ENCODE measurements at regions not wholly inside any gene's neighbourhood (a gene's known extent, or its start where the extent isn't known, plus 50 kb on each side); places are given as distances from the start of the nearest gene placed in this dataset.

GRCh38 chr3:154758109-154758868 is 321.8 kb upstream of the MME start:
- no peaks in the 10 kb centered on the region for H3K36me3 ChIP-seq (ENCODE audit: insufficient read depth, low read length)
- H3K4me1 ChIP-seq (ENCODE audit: control insufficient read depth, insufficient read depth, low read length), result no peaks in the 10 kb centered on the region
- no peaks in the 10 kb centered on the region for H3K9me3 ChIP-seq (replicated peaks; ENCODE audit: low read length)
- H3K4me2 ChIP-seq (ENCODE audit: low read length), result no peak overlapping the region
- H3K9ac ChIP-seq (ENCODE audit: low read depth, low read length), result no peak overlapping the region
- H3K27me3 ChIP-seq (ENCODE audit: control insufficient read depth, insufficient read depth, low read length), result no peaks in the 10 kb centered on the region
- H3K4me3 ChIP-seq (ENCODE audit: low read length), result no peak overlapping the region

- no peak overlapping the region for H3K9ac ChIP-seq (ENCODE audit: low read depth, low read length)
- no peak overlapping the region for H3K4me3 ChIP-seq (ENCODE audit: low read length)
- H3K36me3 ChIP-seq (ENCODE audit: insufficient read depth, low read length), result no peaks in the 10 kb centered on the region
- no peaks in the 10 kb centered on the region for H3K27me3 ChIP-seq (ENCODE audit: control insufficient read depth, insufficient read depth, low read length)
- H3K4me1 ChIP-seq (ENCODE audit: control insufficient read depth, insufficient read depth, low read length), result no peaks in the 10 kb centered on the region
- no peak overlapping the region for H3K4me2 ChIP-seq (ENCODE audit: low read length)
- H3K9me3 ChIP-seq (replicated peaks; ENCODE audit: low read length), result no peaks in the 10 kb centered on the region
Observed at GRCh38 chr3:154753101-154753500, 323.1 kb upstream of the GPR149 start.

GRCh38 chr3:154749514-154749913 is 319.5 kb upstream of the GPR149 start:
- Histone ChIP-seq H3K4me3 (ENCODE audit: low read length) (no peak overlapping the region), H3K9ac (ENCODE audit: low read depth, low read length) (no peak overlapping the region), H3K9me3 (replicated peaks; ENCODE audit: low read length) (no peaks in the 10 kb centered on the region), H3K4me1 (ENCODE audit: control insufficient read depth, insufficient read depth, low read length) (no peaks in the 10 kb centered on the region), H3K4me2 (ENCODE audit: low read length) (no peak overlapping the region), H3K27me3 (ENCODE audit: control insufficient read depth, insufficient read depth, low read length) (no peaks in the 10 kb centered on the region), H3K36me3 (ENCODE audit: insufficient read depth, low read length) (no peaks in the 10 kb centered on the region)

- no peaks in the 10 kb centered on the region for H3K27me3 ChIP-seq (ENCODE audit: control insufficient read depth, insufficient read depth, low read length)
- H3K9ac ChIP-seq (ENCODE audit: low read depth, low read length), result no peak overlapping the region
- no peaks in the 10 kb centered on the region for H3K36me3 ChIP-seq (ENCODE audit: insufficient read depth, low read length)
- H3K9me3 ChIP-seq (replicated peaks; ENCODE audit: low read length), result no peaks in the 10 kb centered on the region
- H3K4me2 ChIP-seq (ENCODE audit: low read length), result no peak overlapping the region
- H3K4me3 ChIP-seq (ENCODE audit: low read length), result no peak overlapping the region
- H3K4me1 ChIP-seq (ENCODE audit: control insufficient read depth, insufficient read depth, low read length), result no peaks in the 10 kb centered on the region
Observed at GRCh38 chr3:154745929-154746328, 315.9 kb upstream of the GPR149 start.

DNA sequence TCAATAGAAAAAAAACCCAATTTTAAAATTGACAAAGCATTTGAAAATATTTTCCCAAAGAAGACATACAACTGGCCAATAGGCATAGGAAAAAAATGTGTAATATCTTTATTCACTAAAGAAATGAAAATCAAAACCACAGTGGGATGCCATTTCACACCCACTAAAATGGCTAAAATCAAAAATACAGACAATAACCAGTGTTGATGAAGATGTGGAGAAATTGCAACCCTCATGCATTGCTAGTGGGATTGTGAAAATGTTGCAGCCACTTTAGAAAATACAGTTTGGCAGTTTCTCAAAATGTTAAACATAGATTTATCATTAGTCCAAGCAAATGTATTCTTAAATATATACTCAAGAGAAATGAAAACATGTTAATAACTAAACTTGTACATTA is 315.1 kb upstream of the GPR149 start:
- Histone ChIP-seq H3K9ac (ENCODE audit: low read depth, low read length) (no peak overlapping the region), H3K27me3 (ENCODE audit: control insufficient read depth, insufficient read depth, low read length) (no peaks in the 10 kb centered on the region), H3K9me3 (replicated peaks; ENCODE audit: low read length) (no peaks in the 10 kb centered on the region), H3K4me3 (ENCODE audit: low read length) (no peak overlapping the region), H3K36me3 (ENCODE audit: insufficient read depth, low read length) (no peaks in the 10 kb centered on the region), H3K4me1 (ENCODE audit: control insufficient read depth, insufficient read depth, low read length) (no peaks in the 10 kb centered on the region), H3K4me2 (ENCODE audit: low read length) (no peak overlapping the region)

DNA sequence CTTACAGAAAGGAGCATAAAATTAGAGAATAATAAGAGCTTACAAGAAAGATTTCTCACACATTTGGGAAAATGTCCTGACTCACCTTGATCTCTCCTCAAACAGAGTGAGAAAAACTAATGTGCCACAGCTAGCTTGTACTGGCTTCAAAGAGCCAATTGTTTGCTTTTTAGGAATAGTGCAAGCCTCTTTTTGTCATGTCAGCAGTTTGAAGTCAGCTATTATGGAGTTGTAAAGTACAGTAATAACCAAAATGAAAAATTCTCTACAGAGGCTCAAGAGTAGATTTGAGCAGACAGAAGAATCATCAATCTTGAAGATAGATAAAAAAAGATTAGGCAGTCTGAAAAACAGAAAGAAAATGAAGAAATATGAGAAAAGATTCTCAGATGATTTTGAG is 313.4 kb upstream of the GPR149 start:
- Histone ChIP-seq H3K9me3 (replicated peaks; ENCODE audit: low read length) (no peaks in the 10 kb centered on the region), H3K4me2 (ENCODE audit: low read length) (no peak overlapping the region), H3K36me3 (ENCODE audit: insufficient read depth, low read length) (no peaks in the 10 kb centered on the region), H3K4me3 (ENCODE audit: low read length) (no peak overlapping the region), H3K27me3 (ENCODE audit: control insufficient read depth, insufficient read depth, low read length) (no peaks in the 10 kb centered on the region), H3K9ac (ENCODE audit: low read depth, low read length) (no peak overlapping the region), H3K4me1 (ENCODE audit: control insufficient read depth, insufficient read depth, low read length) (no peaks in the 10 kb centered on the region)

GRCh38 chr3:154734468-154734867 is 304.5 kb upstream of the GPR149 start:
- H3K4me1 ChIP-seq (ENCODE audit: control insufficient read depth, insufficient read depth, low read length), result peaks cover 6% of the 10 kb centered on the region
- no peaks in the 10 kb centered on the region for H3K9me3 ChIP-seq (replicated peaks; ENCODE audit: low read length)
- no peak overlapping the region for H3K4me3 ChIP-seq (ENCODE audit: low read length)
- H3K4me2 ChIP-seq (ENCODE audit: low read length), result no peak overlapping the region
- H3K27me3 ChIP-seq (ENCODE audit: control insufficient read depth, insufficient read depth, low read length), result no peaks in the 10 kb centered on the region
- no peak overlapping the region for H3K9ac ChIP-seq (ENCODE audit: low read depth, low read length)
- no peaks in the 10 kb centered on the region for H3K36me3 ChIP-seq (ENCODE audit: insufficient read depth, low read length)

GRCh38 chr3:154730186-154730585 is 300.2 kb upstream of the GPR149 start:
- Histone ChIP-seq H3K4me3 (ENCODE audit: low read length) (no peak overlapping the region), H3K27me3 (ENCODE audit: control insufficient read depth, insufficient read depth, low read length) (no peaks in the 10 kb centered on the region), H3K9me3 (replicated peaks; ENCODE audit: low read length) (no peaks in the 10 kb centered on the region), H3K4me2 (ENCODE audit: low read length) (no peak overlapping the region), H3K9ac (ENCODE audit: low read depth, low read length) (no peak overlapping the region), H3K4me1 (ENCODE audit: control insufficient read depth, insufficient read depth, low read length) (peaks cover 6% of the 10 kb centered on the region), H3K36me3 (ENCODE audit: insufficient read depth, low read length) (no peaks in the 10 kb centered on the region)

DNA sequence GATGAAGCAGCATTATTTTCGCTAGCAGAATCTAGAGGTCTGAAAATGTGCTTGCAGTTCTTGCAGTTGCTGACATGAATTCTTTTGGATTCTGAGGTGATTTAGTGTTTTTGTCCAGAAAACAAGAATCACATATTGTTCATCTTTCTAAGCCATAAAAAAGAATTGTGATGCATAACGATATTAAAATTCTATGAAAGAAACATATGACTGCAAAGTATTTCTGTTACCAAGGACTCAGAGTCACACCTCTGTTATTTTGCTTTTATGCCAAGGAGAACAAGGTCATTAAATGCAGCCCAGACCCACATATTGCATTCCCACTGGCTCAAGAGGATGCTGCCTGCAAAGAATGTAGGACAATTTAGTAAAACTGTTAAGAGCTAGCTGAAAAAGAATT is 299.8 kb upstream of the GPR149 start:
- Histone ChIP-seq H3K4me2 (ENCODE audit: low read length) (no peak overlapping the region), H3K4me1 (ENCODE audit: control insufficient read depth, insufficient read depth, low read length) (peaks cover 6% of the 10 kb centered on the region), H3K9me3 (replicated peaks; ENCODE audit: low read length) (no peaks in the 10 kb centered on the region), H3K9ac (ENCODE audit: low read depth, low read length) (no peak overlapping the region), H3K36me3 (ENCODE audit: insufficient read depth, low read length) (no peaks in the 10 kb centered on the region), H3K27me3 (ENCODE audit: control insufficient read depth, insufficient read depth, low read length) (no peaks in the 10 kb centered on the region), H3K4me3 (ENCODE audit: low read length) (no peak overlapping the region)

DNA sequence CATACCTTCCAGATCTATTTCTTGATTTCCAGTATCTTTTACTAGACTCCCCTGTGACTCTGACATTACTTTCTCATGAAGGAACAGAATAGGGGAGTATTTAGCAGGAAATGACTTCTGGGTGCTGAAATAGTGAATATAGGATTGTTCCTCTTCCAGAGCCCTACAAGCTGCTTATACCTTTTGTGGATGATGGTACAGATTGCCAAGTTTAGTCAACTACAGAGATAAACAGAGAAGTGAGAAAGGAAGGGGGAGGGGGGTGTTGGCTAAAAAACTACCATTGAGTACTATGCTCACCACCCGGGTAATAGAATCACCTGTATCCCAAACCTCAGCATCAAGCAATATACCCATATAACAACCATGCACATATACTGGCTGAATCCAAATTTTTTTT is 298.3 kb upstream of the GPR149 start:
- Histone ChIP-seq H3K9ac (ENCODE audit: low read depth, low read length) (no peak overlapping the region), H3K27me3 (ENCODE audit: control insufficient read depth, insufficient read depth, low read length) (no peaks in the 10 kb centered on the region), H3K36me3 (ENCODE audit: insufficient read depth, low read length) (no peaks in the 10 kb centered on the region), H3K4me3 (ENCODE audit: low read length) (no peak overlapping the region), H3K4me1 (ENCODE audit: control insufficient read depth, insufficient read depth, low read length) (peaks cover 6% of the 10 kb centered on the region), H3K9me3 (replicated peaks; ENCODE audit: low read length) (no peaks in the 10 kb centered on the region), H3K4me2 (ENCODE audit: low read length) (no peak overlapping the region)

- H3K4me3 ChIP-seq (ENCODE audit: low read length), result no peak overlapping the region
- H3K4me2 ChIP-seq (ENCODE audit: low read length), result no peak overlapping the region
- no peaks in the 10 kb centered on the region for H3K9me3 ChIP-seq (replicated peaks; ENCODE audit: low read length)
- no peak overlapping the region for H3K9ac ChIP-seq (ENCODE audit: low read depth, low read length)
- H3K27me3 ChIP-seq (ENCODE audit: control insufficient read depth, insufficient read depth, low read length), result no peaks in the 10 kb centered on the region
- no peaks in the 10 kb centered on the region for H3K36me3 ChIP-seq (ENCODE audit: insufficient read depth, low read length)
- no peaks in the 10 kb centered on the region for H3K4me1 ChIP-seq (ENCODE audit: control insufficient read depth, insufficient read depth, low read length)
Observed at GRCh38 chr3:154720921-154721320, 290.9 kb upstream of the GPR149 start.

DNA sequence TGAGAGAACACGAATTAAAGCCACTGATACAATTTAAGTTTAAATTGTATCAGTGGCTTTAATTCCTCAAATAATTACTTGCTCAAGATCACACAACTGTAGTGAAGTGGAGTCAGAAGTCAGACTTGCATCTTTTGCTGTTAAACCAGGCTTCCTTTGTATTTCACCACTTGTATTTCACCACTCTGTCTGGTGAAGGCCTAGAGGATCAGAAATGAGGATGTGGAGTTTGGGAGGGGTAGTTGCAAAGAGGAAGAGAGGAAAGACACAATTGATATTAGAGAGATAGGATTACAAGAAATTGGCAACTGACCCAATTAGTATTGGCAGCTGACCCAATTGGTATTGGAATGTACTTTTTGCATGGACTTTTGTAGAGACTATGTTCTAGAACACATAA is 288.1 kb upstream of the GPR149 start:
- H3K4me1 ChIP-seq (ENCODE audit: control insufficient read depth, insufficient read depth, low read length), result no peaks in the 10 kb centered on the region
- no peaks in the 10 kb centered on the region for H3K27me3 ChIP-seq (ENCODE audit: control insufficient read depth, insufficient read depth, low read length)
- H3K4me2 ChIP-seq (ENCODE audit: low read length), result no peak overlapping the region
- H3K4me3 ChIP-seq (ENCODE audit: low read length), result no peak overlapping the region
- H3K36me3 ChIP-seq (ENCODE audit: insufficient read depth, low read length), result no peaks in the 10 kb centered on the region
- no peaks in the 10 kb centered on the region for H3K9me3 ChIP-seq (replicated peaks; ENCODE audit: low read length)
- no peak overlapping the region for H3K9ac ChIP-seq (ENCODE audit: low read depth, low read length)
